Skeletal muscle tissue (tissue), 3 donors: ENCODE measurements at regions not wholly inside any gene's neighbourhood (a gene's known extent, or its start where the extent isn't known, plus 50 kb on each side); places are given as distances from the start of the nearest gene placed in this dataset.

Experiments used
- H3K27ac ChIP-seq: one replicate; pipeline ENCODE4 v1.7.0; 2013; ENCODE audit warnings: mild to moderate bottlenecking, low read depth, low read length, inconsistent platforms
- H3K27me3 ChIP-seq, 3 donors: one replicate each; pipeline ENCODE4 v1.7.0; 2013; ENCODE audit warnings: low read length in 3 of 3; ENCODE audit not compliant: control insufficient read depth in 3 of 3, insufficient read depth in 3 of 3
- H3K36me3 ChIP-seq, 3 donors: one replicate each; pipeline ENCODE4 v1.7.0; 2013; ENCODE audit warnings: low read length in 3 of 3; ENCODE audit not compliant: control insufficient read depth in 3 of 3, insufficient read depth in 3 of 3
- H3K4me1 ChIP-seq, 3 donors: one replicate each; pipeline ENCODE4 v1.7.0; 2013; ENCODE audit warnings: low read length in 3 of 3, mild to moderate bottlenecking in 3 of 3; ENCODE audit not compliant: control insufficient read depth in 3 of 3, insufficient read depth in 3 of 3
- H3K4me3 ChIP-seq, 3 donors: one replicate each; pipeline ENCODE4 v1.7.0; 2013; ENCODE audit warnings: low read length in 3 of 3
- H3K9ac ChIP-seq, 3 donors: one replicate each; pipeline ENCODE4 v1.7.0; 2013; ENCODE audit warnings: low read length in 3 of 3, mild to moderate bottlenecking in 3 of 3, moderate library complexity in 2 of 3, low read depth in 1 of 3
- H3K9me3 ChIP-seq, 3 donors: one replicate each; pipeline ENCODE4 v1.7.0; 2013; ENCODE audit warnings: low read length in 3 of 3; ENCODE audit not compliant: control insufficient read depth in 3 of 3
- donor health status: Osteomylitis.

GRCh38 chr20:22495172-22495571 lies 89.2 kb downstream of the FOXA2 start:
- peaks cover 0 to 3% (median 0%) of the 10 kb centered on the region in 3 donors for H3K9me3 ChIP-seq
- H3K4me3 ChIP-seq: no peak overlapping the region
- no peaks in the 10 kb centered on the region for H3K4me1 ChIP-seq
- no peak overlapping the region for H3K9ac ChIP-seq
- H3K27me3 ChIP-seq: peaks cover 5 to 24% (median 14%) of the 10 kb centered on the region in 3 donors
- no peak overlapping the region for H3K27ac ChIP-seq
- no peaks in the 10 kb centered on the region for H3K36me3 ChIP-seq

- Histone ChIP-seq H3K27me3 (peaks cover 2 to 21% (median 5%) of the 10 kb centered on the region in 3 donors), H3K4me1 (no peaks in the 10 kb centered on the region), H3K36me3 (no peaks in the 10 kb centered on the region), H3K27ac (no peak overlapping the region), H3K9ac (no peak overlapping the region), H3K4me3 (no peak overlapping the region), H3K9me3 (no peaks in the 10 kb centered on the region)
Measured at GRCh38 chr20:22492497-22492896, 91.9 kb downstream of the FOXA2 start.

GRCh38 chr20:22491194-22491505 lies 93.2 kb downstream of the FOXA2 start:
- no peak overlapping the region for H3K27ac ChIP-seq

GRCh38 chr20:22490287-22491193 lies 93.8 kb downstream of the FOXA2 start:
- Histone ChIP-seq H3K27ac (no peak overlapping the region), H3K36me3 (no peaks in the 10 kb centered on the region), H3K4me1 (no peaks in the 10 kb centered on the region), H3K4me3 (no peak overlapping the region), H3K9me3 (no peaks in the 10 kb centered on the region), H3K27me3 (peaks cover 2 to 21% (median 5%) of the 10 kb centered on the region in 3 donors), H3K9ac (no peak overlapping the region)

More at GRCh38 chr20:22491194-22491505, 93.2 kb downstream of the FOXA2 start:
- Histone ChIP-seq H3K4me1 (no peaks in the 10 kb centered on the region), H3K36me3 (no peaks in the 10 kb centered on the region), H3K9me3 (no peaks in the 10 kb centered on the region), H3K9ac (no peak overlapping the region), H3K4me3 (no peak overlapping the region), H3K27me3 (peaks cover 2 to 21% (median 5%) of the 10 kb centered on the region in 3 donors)

- Histone ChIP-seq H3K27me3 (peaks cover 2 to 21% (median 5%) of the 10 kb centered on the region in 3 donors), H3K9ac (no peak overlapping the region), H3K27ac (no peak overlapping the region), H3K4me1 (no peaks in the 10 kb centered on the region), H3K9me3 (no peaks in the 10 kb centered on the region), H3K36me3 (no peaks in the 10 kb centered on the region), H3K4me3 (no peak overlapping the region)
Measured at GRCh38 chr20:22489626-22490286, 94.6 kb downstream of the FOXA2 start.

GRCh38 chr20:22480336-22480735 lies 104.0 kb downstream of the FOXA2 start:
- no peak overlapping the region for H3K9ac ChIP-seq
- no peaks in the 10 kb centered on the region for H3K36me3 ChIP-seq

GRCh38 chr20:22475662-22476061 lies 108.7 kb downstream of the FOXA2 start:
- no peak overlapping the region for H3K27ac ChIP-seq
- H3K9ac ChIP-seq: no peak overlapping the region
- no peak overlapping the region for H3K4me3 ChIP-seq
- no peaks in the 10 kb centered on the region for H3K36me3 ChIP-seq
- H3K4me1 ChIP-seq: no peaks in the 10 kb centered on the region
- no peaks in the 10 kb centered on the region for H3K9me3 ChIP-seq
- peaks cover 0 to 5% (median 0%) of the 10 kb centered on the region in 3 donors for H3K27me3 ChIP-seq

More at GRCh38 chr20:22480336-22480735, 104.0 kb downstream of the FOXA2 start:
- Histone ChIP-seq H3K27me3 (peaks cover 0 to 2% (median 0%) of the 10 kb centered on the region in 3 donors), H3K4me1 (no peaks in the 10 kb centered on the region), H3K9me3 (no peaks in the 10 kb centered on the region), H3K27ac (no peak overlapping the region), H3K4me3 (no peak overlapping the region)

- Histone ChIP-seq H3K36me3 (no peaks in the 10 kb centered on the region), H3K27ac (no peak overlapping the region), H3K9ac (no peak overlapping the region), H3K9me3 (no peaks in the 10 kb centered on the region), H3K4me3 (no peak overlapping the region), H3K4me1 (no peaks in the 10 kb centered on the region), H3K27me3 (peaks cover 0 to 5% (median 0%) of the 10 kb centered on the region in 3 donors)
Measured at GRCh38 chr20:22474224-22474623, 110.1 kb downstream of the FOXA2 start.

- H3K4me3 ChIP-seq: no peak overlapping the region
- H3K27ac ChIP-seq: no peak overlapping the region
- no peaks in the 10 kb centered on the region for H3K36me3 ChIP-seq
- no peaks in the 10 kb centered on the region for H3K9me3 ChIP-seq
- no peaks in the 10 kb centered on the region for H3K4me1 ChIP-seq
- no peak overlapping the region for H3K9ac ChIP-seq
- H3K27me3 ChIP-seq: peaks cover 0 to 5% (median 0%) of the 10 kb centered on the region in 3 donors
Measured at GRCh38 chr20:22473293-22473692, 111.1 kb downstream of the FOXA2 start.
